Endothelial cell of umbilical vein (primary cell): ENCODE measurements at regions not wholly inside any gene's neighbourhood (a gene's known extent, or its start where the extent isn't known, plus 50 kb on each side); places are given as distances from the start of the nearest gene placed in this dataset.

Source experiments
- EZH2 ChIP-seq: IDR thresholded peaks from 2 replicates; pipeline ENCODE4 v1.6.1; 2012; ENCODE audit warnings: borderline replicate concordance, low read depth, mild to moderate bottlenecking, moderate library complexity, low read length, inconsistent platforms; ENCODE audit not compliant: severe bottlenecking
- MAX ChIP-seq: IDR thresholded peaks from 2 replicates; pipeline ENCODE4 v1.6.1; 2011; ENCODE audit not compliant: insufficient read depth, insufficient read length
- MYC ChIP-seq: IDR thresholded peaks from one replicate; pipeline ENCODE4 v1.6.1; 2011; ENCODE audit warnings: mild to moderate bottlenecking, low read depth, low read length
- POLR2A ChIP-seq: IDR thresholded peaks from 2 replicates; pipeline ENCODE4 v1.6.1; 2012; ENCODE audit warnings: low read depth, mild to moderate bottlenecking, control low read depth, low read length
- POLR2AphosphoS5 ChIP-seq: IDR thresholded peaks from 2 replicates; pipeline ENCODE4 v1.6.1; 2012; ENCODE audit warnings: low read depth, mild to moderate bottlenecking, control low read depth, low read length, moderate library complexity; ENCODE audit not compliant: insufficient read depth
- TF ChIP-seq, protein P1 (sequence below), 2 donors: IDR thresholded peaks; 1 replicate in 1 of 2; 2 replicates in 1 of 2; pipeline ENCODE4 v1.5.1; 2011; ENCODE audit warnings: low read length in 2 of 2, mild to moderate bottlenecking in 2 of 2, moderate library complexity in 2 of 2, control low read depth in 1 of 2, inconsistent platforms in 1 of 2, low read depth in 1 of 2; ENCODE audit not compliant: insufficient read depth in 1 of 2; ENCODE audit errors: extremely low read depth in 1 of 2

DNA sequence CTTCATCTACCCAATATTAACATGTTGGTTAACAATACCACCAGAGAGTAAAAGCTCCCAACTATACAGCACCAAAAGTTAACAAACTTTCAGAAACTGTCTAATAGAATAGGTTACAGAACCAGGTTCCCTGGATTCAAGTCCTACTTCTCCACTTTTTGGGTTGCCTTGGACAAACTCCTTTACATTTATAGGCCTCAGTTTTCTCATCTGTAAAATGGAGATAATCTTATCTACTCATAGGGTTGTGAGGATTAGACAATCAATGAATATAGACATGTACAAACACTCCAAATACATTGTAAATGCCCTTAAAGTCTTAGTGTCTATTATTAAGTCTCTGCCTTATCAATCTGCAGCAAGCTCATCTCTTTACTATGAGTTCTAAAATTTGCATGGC, 435.2 kb downstream of the ZFHX3 start:
- TF ChIP-seq, protein P1, sequence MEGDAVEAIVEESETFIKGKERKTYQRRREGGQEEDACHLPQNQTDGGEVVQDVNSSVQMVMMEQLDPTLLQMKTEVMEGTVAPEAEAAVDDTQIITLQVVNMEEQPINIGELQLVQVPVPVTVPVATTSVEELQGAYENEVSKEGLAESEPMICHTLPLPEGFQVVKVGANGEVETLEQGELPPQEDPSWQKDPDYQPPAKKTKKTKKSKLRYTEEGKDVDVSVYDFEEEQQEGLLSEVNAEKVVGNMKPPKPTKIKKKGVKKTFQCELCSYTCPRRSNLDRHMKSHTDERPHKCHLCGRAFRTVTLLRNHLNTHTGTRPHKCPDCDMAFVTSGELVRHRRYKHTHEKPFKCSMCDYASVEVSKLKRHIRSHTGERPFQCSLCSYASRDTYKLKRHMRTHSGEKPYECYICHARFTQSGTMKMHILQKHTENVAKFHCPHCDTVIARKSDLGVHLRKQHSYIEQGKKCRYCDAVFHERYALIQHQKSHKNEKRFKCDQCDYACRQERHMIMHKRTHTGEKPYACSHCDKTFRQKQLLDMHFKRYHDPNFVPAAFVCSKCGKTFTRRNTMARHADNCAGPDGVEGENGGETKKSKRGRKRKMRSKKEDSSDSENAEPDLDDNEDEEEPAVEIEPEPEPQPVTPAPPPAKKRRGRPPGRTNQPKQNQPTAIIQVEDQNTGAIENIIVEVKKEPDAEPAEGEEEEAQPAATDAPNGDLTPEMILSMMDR (IDR thresholded peaks at IDR 0.05; ENCODE audit: extremely low read depth in 1 of 2, insufficient read depth in 1 of 2, low read depth in 1 of 2, low read length in 2 of 2) = no peak
- TF ChIP-seq POLR2A = no peak
- TF ChIP-seq EZH2 = no peak
- TF ChIP-seq MYC = no peak
- no peak for TF ChIP-seq MAX
- TF ChIP-seq POLR2AphosphoS5 = no peak
